Activated CD4-positive, CD25-positive, alpha-beta regulatory T cell treated with anti-CD3 and anti-CD28 coated beads, Interleukin-2, amount 50 U/mL, for 16 hours (primary cell): ENCODE measurements at regions not wholly inside any gene's neighbourhood (a gene's known extent, or its start where the extent isn't known, plus 50 kb on each side); places are given as distances from the start of the nearest gene placed in this dataset.
"Not testable (repeated sequence)": the region's sequence is repeated elsewhere in the genome, so short reads cannot be mapped to it uniquely, and the experiment has no call there.

Source experiments
- DNase-seq: peaks from one replicate; pipeline ENCODE4 v3.0.0-alpha.2; 2020; ENCODE audit warnings: low read depth, low spot score

GRCh38 chrX:13386636-13387035, 66.8 kb upstream of the ATXN3L start:
- no peak for DNase-seq

- no peak for DNase-seq
Observed at GRCh38 chrX:13386092-13386491, 66.2 kb upstream of the ATXN3L start.

GRCh38 chrX:13383907-13384306, 64.1 kb upstream of the ATXN3L start:
- no peak for DNase-seq

- no peak for DNase-seq
Observed at GRCh38 chrX:13381514-13381913, 61.7 kb upstream of the ATXN3L start.

GRCh38 chrX:13380211-13380610, 60.4 kb upstream of the ATXN3L start:
- no peak for DNase-seq

- DNase-seq, result not testable (repeated sequence)
Observed at GRCh38 chrX:13378562-13379518, 59.0 kb upstream of the ATXN3L start.

- DNase-seq, result no peak
Observed at GRCh38 chrX:13377550-13377934, 57.7 kb upstream of the ATXN3L start.

- DNase-seq, result no peak
Observed at GRCh38 chrX:13376857-13377549, 57.1 kb upstream of the ATXN3L start.

GRCh38 chrX:13375596-13375995, 55.7 kb upstream of the ATXN3L start:
- not testable (repeated sequence) for DNase-seq

GRCh38 chrX:13374364-13374763, 54.5 kb upstream of the ATXN3L start:
- DNase-seq, result no peak

- no peak for DNase-seq
Observed at GRCh38 chrX:13373431-13374187, 53.8 kb upstream of the ATXN3L start.

- DNase-seq, result no peak
Observed at GRCh38 chrX:13373027-13373426, 53.2 kb upstream of the ATXN3L start.

- no peak for DNase-seq
Observed at GRCh38 chrX:13372203-13372980, 52.5 kb upstream of the ATXN3L start.

- no peak for DNase-seq
Observed at GRCh38 chrX:13371186-13371585, 51.3 kb upstream of the ATXN3L start.

GRCh38 chrX:13370713-13371112, 50.9 kb upstream of the ATXN3L start:
- DNase-seq, result no peak
